GM18861 (cell line): ENCODE measurements at regions not wholly inside any gene's neighbourhood (a gene's known extent, or its start where the extent isn't known, plus 50 kb on each side); places are given as distances from the start of the nearest gene placed in this dataset.
"Not testable (repeated sequence)": the region's sequence is repeated elsewhere in the genome, so short reads cannot be mapped to it uniquely, and the experiment has no call there.

Experiments used
- ATAC-seq: cut with Tn5 transposase; IDR thresholded peaks from one replicate; pipeline ENCODE4 v1.9.1; 2021; ENCODE audit not compliant: unreplicated experiment

GRCh38 chr9:94033383-94033782 is 50.9 kb upstream of the PTPDC1 start:
- ATAC-seq: no peak

DNA sequence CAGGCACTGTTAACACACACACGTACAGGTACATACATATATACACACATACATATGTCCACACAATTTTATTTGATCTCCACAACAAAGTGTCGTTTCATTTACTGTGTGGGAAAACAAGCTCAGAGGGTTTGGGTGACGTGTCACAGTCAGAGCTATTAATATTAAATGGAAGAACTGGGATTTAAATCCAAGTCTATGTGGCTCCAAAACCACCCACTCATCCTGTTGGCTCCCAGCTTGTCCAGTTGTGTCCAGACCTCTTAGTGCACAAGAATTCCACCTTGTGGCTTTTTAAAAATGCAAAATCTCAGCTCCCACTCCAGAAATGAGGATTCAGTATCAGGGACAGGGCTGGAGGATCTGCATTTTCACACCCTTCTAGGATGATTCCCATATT is 52.3 kb upstream of the PTPDC1 start:
- no peak for ATAC-seq

DNA sequence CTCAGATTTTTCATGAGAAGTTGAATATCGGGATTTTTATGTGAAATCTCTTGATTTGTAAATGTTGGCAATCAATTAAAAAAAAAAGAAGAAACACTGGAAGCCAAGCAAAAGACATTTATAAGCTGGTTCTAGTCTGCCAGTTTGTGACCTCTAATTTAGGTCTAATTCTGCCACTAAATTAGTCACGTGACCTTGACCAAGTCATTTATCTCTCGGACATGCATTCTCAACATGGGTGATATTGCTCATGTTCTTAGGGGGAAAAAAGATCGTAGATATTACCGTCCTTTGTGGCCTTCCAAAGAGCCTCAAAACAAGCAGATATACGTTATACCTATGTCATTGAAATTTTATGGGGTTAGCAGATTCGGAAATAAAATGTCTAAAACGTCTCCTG is 52.9 kb upstream of the PTPDC1 start:
- no peak for ATAC-seq

DNA sequence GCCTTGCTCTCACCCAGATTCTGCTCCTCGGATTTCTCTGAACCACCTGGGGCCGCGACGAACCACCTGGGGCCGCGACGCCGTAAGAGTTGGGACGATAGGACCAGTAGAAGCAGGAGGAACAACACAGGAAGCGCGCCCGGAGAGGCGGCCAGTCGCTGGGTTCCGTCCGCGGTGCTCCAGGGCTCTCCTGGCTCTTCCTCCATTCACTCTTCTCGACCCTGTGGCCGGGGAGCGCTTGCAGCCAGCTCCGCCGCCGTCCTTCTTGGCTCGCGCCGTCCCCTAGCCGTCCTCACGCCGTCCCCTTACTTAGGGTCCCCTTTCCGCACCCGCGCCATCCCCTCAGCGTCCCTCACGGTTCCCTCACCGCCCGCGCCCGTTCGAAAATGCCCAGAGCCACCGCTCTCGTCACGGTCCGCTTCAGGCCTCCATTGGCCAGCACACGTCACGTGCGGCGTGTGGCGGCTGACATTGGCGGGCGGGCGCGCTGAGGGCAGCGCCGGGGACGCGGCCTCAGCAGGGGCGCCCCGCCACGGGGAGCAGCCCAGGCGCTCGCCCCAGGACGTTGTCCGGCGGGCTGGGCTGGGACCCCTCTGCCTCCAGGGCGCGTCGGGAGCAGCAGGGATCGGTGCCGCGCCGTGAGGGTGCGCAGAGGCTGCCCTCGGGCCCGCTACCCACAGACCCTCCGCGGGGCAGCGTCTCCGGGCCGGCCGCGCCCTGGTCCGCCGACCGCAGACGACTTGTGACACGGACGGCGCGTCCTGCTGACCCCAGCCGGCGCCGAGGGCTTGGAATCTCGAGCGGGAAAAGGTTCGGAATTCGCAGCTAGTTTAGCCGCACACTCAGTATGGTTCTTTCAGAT is 53.7 kb upstream of the PTPDC1 start:
- peak; percentile 93 for ATAC-seq

DNA sequence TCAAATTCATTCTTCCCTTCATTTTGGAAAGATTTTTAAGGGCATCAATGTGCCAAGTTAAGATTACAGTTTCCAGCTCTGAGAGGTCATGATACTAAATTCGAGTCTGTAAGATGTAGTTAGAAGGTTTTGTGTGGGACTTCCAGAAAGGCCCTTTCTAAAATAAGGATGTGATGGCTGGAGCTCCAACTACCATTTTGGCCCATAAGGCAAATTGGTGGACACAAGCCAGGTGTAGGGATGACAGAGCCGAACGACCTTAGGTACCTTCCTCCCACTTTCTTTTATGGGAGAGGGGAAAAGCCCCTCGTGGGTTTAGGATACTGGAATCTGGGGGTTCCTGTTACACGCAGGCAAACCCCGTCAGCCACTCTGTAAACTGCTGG is 54.3 kb upstream of the PTPDC1 start:
- no peak for ATAC-seq

GRCh38 chr9:94026816-94027215 is 57.4 kb upstream of the PTPDC1 start:
- no peak for ATAC-seq

- not testable (repeated sequence) for ATAC-seq
These were observed 61.8 kb upstream of the PTPDC1 start for GRCh38 chr9:94022476-94022875.

DNA sequence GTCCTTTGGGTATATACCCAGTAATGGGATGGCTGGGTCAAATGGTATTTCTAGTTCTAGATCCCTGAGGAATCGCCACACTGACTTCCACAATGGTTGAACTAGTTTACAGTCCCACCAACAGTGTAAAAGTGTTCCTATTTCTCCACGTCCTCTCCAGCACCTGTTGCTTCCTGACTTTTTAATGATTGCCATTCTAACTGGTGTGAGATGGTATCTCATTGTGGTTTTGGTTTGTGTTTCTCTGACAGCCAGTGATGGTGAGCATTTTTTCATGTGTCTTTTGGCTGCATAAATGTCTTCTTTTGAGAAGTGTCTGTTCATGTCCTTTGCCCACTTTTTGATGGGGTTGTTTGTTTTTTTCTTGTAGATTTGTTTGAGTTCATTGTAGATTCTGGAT is 63.4 kb upstream of the PTPDC1 start:
- not testable (repeated sequence) for ATAC-seq

DNA sequence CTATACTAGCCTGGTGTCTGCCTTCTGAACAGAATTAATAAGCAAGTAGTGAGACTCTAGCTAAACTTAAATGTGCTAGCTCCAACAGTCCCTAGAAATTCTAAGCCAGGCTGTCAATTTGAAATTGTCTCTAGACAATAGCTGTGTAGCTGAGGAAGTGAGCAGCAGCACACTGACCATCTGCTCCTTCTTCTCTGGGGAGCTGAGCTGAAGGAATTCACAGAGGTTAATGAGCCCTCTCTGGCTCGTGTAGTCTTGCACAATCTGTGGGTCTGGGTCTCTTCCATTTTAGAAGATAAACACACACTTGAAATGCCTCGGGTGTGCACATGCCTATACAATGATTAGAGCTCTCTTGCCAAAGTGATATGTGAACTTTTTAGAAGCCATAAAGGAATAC is 63.5 kb upstream of the BARX1 start:
- ATAC-seq: no peak

- ATAC-seq: no peak
These were observed 62.9 kb upstream of the BARX1 start for GRCh38 chr9:94017939-94018531.

GRCh38 chr9:94016744-94017143 is 61.6 kb upstream of the BARX1 start:
- no peak for ATAC-seq

DNA sequence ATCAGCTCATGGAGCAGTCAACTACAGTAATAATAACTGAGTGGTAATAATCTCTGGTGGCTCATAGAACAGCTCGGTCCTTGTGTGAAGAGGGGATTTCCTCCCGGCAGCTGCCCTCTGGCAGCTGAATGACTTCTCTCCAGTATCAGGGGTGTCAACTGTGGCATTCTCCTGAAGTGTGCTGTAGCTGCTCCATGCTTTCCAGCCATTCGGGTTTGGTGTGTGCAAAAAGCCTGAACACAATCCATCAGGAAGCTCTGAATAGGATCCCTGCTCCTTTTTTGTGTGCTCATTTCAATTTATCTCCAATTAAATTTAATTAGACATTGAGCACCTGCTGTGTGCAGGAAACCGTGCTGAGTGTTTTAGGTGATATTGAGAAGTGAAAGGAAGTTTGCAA is 59.8 kb upstream of the BARX1 start:
- ATAC-seq: no peak

- ATAC-seq: no peak
These were observed 59.0 kb upstream of the BARX1 start for GRCh38 chr9:94014066-94014654.

DNA sequence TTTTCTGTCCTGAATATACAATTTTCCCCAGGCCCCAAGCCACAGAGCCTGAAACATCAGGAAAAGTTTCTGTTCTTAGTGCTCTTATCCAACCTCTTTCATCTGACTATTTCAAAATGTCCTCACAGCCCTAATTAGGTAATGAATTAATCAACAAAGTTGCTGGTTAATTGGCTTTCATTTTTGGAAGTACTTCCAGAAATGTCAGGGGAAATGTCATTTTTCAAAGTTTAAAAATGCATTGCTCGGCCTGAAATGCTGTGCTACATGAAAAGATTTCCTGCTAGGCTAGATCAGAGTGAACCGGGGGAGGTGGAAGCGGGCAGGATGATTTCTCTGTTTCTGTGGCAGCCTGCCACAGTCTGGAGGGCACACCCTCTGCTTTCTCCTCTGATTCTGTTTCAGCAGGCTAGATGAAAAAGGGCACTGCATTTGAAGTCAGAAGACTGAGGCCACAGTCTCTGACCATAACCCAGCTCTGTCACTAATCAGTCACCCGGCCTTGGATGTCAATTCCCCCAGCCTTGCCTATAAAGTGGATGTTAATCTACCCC is 55.9 kb upstream of the BARX1 start:
- ATAC-seq: no peak

GRCh38 chr9:94005272-94005901 is 50.2 kb upstream of the BARX1 start:
- no peak for ATAC-seq
